RCC 7860 (cell line): ENCODE measurements at regions not wholly inside any gene's neighbourhood (a gene's known extent, or its start where the extent isn't known, plus 50 kb on each side); places are given as distances from the start of the nearest gene placed in this dataset.

Experiments used
- DNase-seq: peaks from one replicate; pipeline ENCODE4 v3.0.0-alpha.2; 2015; ENCODE audit warnings: low spot score
- FAIRE-seq: peaks from 2 replicates; lab custom pipeline; 2012; peaks lifted over from hg19 to GRCh38; lab: Jason Lieb, UNC

GRCh38 chr13:39100996-39101738 is 62.9 kb downstream of the NHLRC3 start:
- DNase-seq: no peak
- FAIRE-seq: no peak

- FAIRE-seq: no peak
- DNase-seq: no peak
These were observed 64.8 kb downstream of the NHLRC3 start for GRCh38 chr13:39102981-39103490.

GRCh38 chr13:39105110-39105509 is 66.9 kb downstream of the NHLRC3 start:
- no peak for DNase-seq
- no peak for FAIRE-seq

GRCh38 chr13:39106216-39107005 is 68.2 kb downstream of the NHLRC3 start:
- DNase-seq: no peak
- no peak for FAIRE-seq

GRCh38 chr13:39107561-39107960 is 69.3 kb downstream of the NHLRC3 start:
- FAIRE-seq: no peak
- DNase-seq: no peak

- FAIRE-seq: no peak
These were observed 70.5 kb downstream of the NHLRC3 start for GRCh38 chr13:39108783-39109182.

GRCh38 chr13:39110518-39111097 is 72.4 kb downstream of the NHLRC3 start:
- DNase-seq: no peak
- no peak for FAIRE-seq

More at GRCh38 chr13:39108783-39109182, 70.5 kb downstream of the NHLRC3 start:
- DNase-seq: no peak

- FAIRE-seq (no peak), DNase-seq (no peak)
These were observed 72.9 kb downstream of the NHLRC3 start for GRCh38 chr13:39111145-39111544.

- FAIRE-seq: no peak
- no peak for DNase-seq
These were observed 81.2 kb downstream of the NHLRC3 start for GRCh38 chr13:39119422-39119821.

- FAIRE-seq (no peak), DNase-seq (no peak)
These were observed 85.3 kb downstream of the NHLRC3 start for GRCh38 chr13:39123578-39123977.

- no peak for FAIRE-seq
- DNase-seq: no peak
These were observed 91.0 kb downstream of the NHLRC3 start for GRCh38 chr13:39129213-39129612.

- no peak for DNase-seq
- FAIRE-seq: no peak
These were observed 92.0 kb downstream of the NHLRC3 start for GRCh38 chr13:39130301-39130700.

GRCh38 chr13:39132286-39133230 is 94.3 kb downstream of the NHLRC3 start:
- no peak for FAIRE-seq
- no peak for DNase-seq

GRCh38 chr13:39133781-39134180 is 95.5 kb downstream of the NHLRC3 start:
- no peak for FAIRE-seq

GRCh38 chr13:39134574-39134973 is 96.3 kb downstream of the NHLRC3 start:
- no peak for FAIRE-seq
- DNase-seq: no peak

More at GRCh38 chr13:39133781-39134180, 95.5 kb downstream of the NHLRC3 start:
- no peak for DNase-seq

- DNase-seq (no peak), FAIRE-seq (no peak)
These were observed 106.1 kb downstream of the NHLRC3 start for GRCh38 chr13:39144391-39144790.

- DNase-seq (peak; percentile 10), FAIRE-seq (no peak)
These were observed 106.8 kb downstream of the NHLRC3 start for GRCh38 chr13:39144941-39145533.

- FAIRE-seq (no peak), DNase-seq (peak; percentile 31)
These were observed 110.3 kb downstream of the NHLRC3 start for GRCh38 chr13:39148513-39148961.

- DNase-seq (no peak), FAIRE-seq (no peak)
These were observed 111.6 kb downstream of the NHLRC3 start for GRCh38 chr13:39149896-39150295.

GRCh38 chr13:39154041-39154440 is 115.8 kb downstream of the NHLRC3 start:
- FAIRE-seq (no peak), DNase-seq (no peak)
